C1 segment of cervical spinal cord (tissue), 14 donors: ENCODE measurements at regions not wholly inside any gene's neighbourhood (a gene's known extent, or its start where the extent isn't known, plus 50 kb on each side); places are given as distances from the start of the nearest gene placed in this dataset.

Experiments used
- DNase-seq, 14 donors: peaks; one replicate each; lab custom pipeline; 2025; lab: John Stamatoyannopoulos, UW

- DNase-seq, result no peak
Measured at GRCh38 chr18:75130591-75131328, 78.2 kb downstream of the PTGR3 start.

- DNase-seq, result no peak
Measured at GRCh38 chr18:75129717-75130477, 79.0 kb downstream of the PTGR3 start.

- DNase-seq, result no peak
Measured at GRCh38 chr18:75128911-75129716, 79.8 kb downstream of the PTGR3 start.

- no peak for DNase-seq
Measured at GRCh38 chr18:75128051-75128605, 80.8 kb downstream of the PTGR3 start.

- DNase-seq, result no peak
Measured at GRCh38 chr18:75127143-75128021, 81.6 kb downstream of the PTGR3 start.

GRCh38 chr18:75125382-75126331 lies 83.3 kb downstream of the PTGR3 start:
- peak in 1 of 14 donors; percentile 84 for DNase-seq

- DNase-seq, result peak in 2 of 14 donors; percentile 17 to 84
Measured at GRCh38 chr18:75124991-75125381, 84.0 kb downstream of the PTGR3 start.

GRCh38 chr18:75124551-75124950 lies 84.4 kb downstream of the PTGR3 start:
- DNase-seq, result no peak

- DNase-seq, result no peak
Measured at GRCh38 chr18:75123113-75123512, 85.8 kb downstream of the PTGR3 start.

- DNase-seq, result no peak
Measured at GRCh38 chr18:75122334-75122958, 86.5 kb downstream of the PTGR3 start.

- DNase-seq, result no peak
Measured at GRCh38 chr18:75121266-75121665, 87.7 kb downstream of the PTGR3 start.

- DNase-seq, result no peak
Measured at GRCh38 chr18:75120521-75120920, 88.4 kb downstream of the PTGR3 start.

- DNase-seq, result no peak
Measured at GRCh38 chr18:75116809-75117208, 92.1 kb downstream of the PTGR3 start.

GRCh38 chr18:75116165-75116564 lies 92.8 kb downstream of the PTGR3 start:
- DNase-seq, result no peak

GRCh38 chr18:75115514-75115913 lies 93.4 kb downstream of the PTGR3 start:
- no peak for DNase-seq
